ENCODE measurements at regions not wholly inside any gene's neighbourhood (a gene's known extent, or its start where the extent isn't known, plus 50 kb on each side); places are given as distances from the start of the nearest gene placed in this dataset.

DNA sequence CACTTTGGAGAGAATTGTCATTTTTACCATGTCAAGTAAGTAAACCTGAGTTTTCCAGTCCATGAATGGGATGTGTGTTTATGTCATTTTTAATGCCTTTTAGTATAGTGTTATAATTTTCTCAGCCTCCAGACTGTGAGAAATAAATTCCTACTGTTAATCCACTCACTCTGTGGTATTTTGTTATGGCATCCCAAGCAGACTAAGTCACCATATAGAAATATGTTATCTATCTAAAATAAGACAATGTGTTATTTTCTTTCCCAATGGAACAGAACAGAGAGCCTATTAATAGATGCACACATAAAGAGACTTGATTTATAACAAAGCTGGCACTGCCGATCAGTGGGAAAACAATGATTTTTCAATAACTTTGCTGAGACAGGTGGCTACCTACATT is 70.2 kb upstream of the SLC4A11 start:
- no peak for DNase-seq (ENCODE audit: low read depth)

DNA sequence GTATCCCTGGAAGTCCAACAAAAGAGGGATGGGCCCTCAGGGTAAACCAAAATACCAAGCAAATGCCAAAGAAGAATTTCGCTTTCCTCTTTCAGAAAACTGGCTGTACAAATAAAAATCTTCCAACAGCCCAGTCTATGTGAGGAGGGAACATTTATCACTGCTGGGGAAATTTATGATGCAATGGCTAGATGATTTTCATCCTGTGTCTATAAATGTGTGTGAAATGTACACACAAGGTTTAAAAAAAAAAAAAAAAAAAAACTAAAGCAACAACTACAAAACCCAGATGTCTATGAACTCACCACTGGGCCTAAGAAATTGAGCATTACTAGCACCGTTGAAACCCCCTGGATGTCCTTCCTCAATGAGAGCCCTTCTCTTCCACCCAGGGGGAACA is 68.7 kb upstream of the SLC4A11 start:
- peak; percentile 53 for DNase-seq (ENCODE audit: low read depth)

DNA sequence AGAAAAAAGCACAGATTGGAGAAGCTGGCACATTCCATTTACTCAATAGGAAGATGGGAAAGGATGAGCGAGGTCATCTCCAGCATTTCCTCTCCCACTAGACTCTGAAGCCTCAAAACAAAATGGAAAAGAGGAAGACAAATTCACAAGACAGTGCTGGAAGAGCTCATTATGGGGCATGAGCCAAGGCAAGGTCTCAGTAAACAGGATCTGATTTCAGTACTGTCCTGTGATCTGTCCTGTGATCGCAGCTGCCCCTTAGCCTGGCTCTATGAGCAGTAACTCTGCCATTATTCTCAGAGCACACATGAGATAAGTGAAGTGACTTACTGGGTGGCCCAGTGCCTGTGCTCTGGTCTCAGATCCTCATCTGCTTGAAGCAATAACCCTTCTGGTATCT is 68.1 kb upstream of the SLC4A11 start:
- DNase-seq (ENCODE audit: low read depth), result no peak

DNA sequence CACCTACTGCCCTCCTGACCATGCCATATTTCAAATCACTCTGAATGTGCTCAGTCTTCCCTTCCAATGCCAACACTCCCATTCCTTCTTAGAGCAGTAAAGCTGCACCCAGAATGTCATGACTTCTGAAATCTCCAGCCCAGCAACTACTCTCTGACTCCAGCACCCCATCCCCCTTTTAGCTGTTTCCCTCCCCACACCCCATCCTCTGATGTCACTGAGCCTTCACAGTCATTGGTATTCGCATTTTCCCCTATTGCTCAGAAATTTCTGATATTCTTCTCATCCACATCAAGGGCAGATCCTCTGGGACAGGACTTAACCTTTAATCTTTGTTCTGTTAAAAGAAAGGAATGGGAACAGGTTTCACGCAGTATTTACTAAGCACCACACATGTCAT is 67.1 kb upstream of the SLC4A11 start:
- DNase-seq (ENCODE audit: low read depth), result no peak

DNA sequence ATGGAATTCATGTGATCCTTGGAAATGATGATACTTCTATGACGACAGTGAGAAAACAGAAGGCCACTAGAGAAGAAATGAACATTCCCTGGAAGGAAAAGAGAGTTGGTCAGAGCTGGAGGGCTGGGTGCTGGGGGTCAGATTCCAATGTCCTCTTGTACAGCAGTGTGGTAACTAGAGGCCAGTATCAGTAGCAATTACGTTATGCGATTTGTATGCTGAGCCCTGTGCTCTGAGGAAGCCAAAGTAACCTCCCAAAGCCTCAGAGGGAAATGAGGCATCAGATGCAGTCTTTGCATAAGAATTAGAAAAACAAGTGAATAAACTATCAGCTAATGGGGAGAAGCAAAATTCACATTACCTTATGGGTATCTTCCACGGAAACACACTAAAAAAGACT is 65.5 kb upstream of the SLC4A11 start:
- no peak for DNase-seq (ENCODE audit: low read depth)

DNA sequence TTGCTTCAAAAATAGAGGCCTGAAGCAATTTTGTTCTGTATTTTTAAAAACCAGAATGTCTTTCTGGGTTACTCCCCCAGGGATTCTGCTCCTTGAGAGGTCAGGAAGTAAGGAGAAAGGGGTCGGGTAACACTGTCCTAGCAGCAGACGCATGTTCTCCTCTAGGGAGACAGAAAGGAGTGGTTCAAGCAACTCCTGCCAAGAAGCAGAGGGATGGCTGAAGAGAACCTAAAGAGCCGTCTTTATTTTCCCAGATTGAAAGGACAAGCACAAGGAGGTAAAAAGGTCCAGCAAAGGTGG is 58.0 kb upstream of the SLC4A11 start:
- DNase-seq (ENCODE audit: low read depth), result no peak

DNA sequence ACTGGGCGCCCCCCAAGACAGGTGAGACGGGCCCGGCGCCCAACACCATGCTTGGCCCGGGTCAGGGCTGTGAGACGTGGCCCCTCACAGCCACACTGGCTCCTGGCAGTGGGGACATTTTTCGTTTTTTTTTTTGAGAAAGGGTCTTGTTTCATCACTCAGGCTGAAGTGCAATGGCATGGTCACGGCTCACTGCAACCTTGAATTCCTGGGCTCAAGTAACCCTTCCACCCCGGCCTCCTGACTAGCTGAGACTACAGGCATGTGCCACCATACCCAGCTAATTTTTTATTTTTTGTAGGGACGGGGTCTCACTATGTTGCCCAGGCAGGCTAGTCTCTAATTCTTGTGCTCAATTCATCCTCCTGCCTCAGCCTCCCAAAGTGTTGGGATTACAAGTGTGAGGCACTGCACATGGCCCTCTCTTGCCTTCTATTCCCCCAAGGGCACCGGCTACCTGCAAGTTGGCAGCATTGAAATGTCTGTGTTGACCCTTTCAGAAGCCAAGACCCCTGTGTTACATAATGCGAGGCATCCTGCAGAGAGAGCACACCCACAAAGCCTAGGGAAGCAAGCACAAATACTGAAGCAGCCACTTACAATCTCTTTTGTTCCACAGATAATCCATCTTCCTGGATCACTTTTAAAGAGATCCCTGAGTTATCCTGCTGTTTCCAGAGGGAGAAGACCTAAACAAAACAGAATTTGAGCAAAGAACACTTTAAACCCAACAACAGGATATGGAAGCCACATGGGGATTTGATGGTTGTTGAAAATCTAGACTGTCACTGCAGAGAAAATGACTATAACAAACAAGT is 57.5 kb upstream of the SLC4A11 start:
- DNase-seq (ENCODE audit: low read depth), result no peak
